H9 (cell line): ENCODE measurements at regions not wholly inside any gene's neighbourhood (a gene's known extent, or its start where the extent isn't known, plus 50 kb on each side); places are given as distances from the start of the nearest gene placed in this dataset.

Experiments
- DNase-seq: peaks from one replicate; pipeline ENCODE4 v3.0.0-alpha.2; 2017
- H2AFZ ChIP-seq: one replicate; pipeline ENCODE4 v1.6.1; 2013; ENCODE audit warnings: mild to moderate bottlenecking, low read length, control low read depth, moderate library complexity
- H2AK5ac ChIP-seq: 2 replicates; pipeline ENCODE4 v1.6.1; 2013; ENCODE audit warnings: low read length, control low read depth, mixed read lengths; ENCODE audit not compliant: insufficient read length
- H2BK120ac ChIP-seq: one replicate; pipeline ENCODE4 v1.6.1; 2013; ENCODE audit warnings: low read depth, mild to moderate bottlenecking, low read length, control low read depth, inconsistent platforms; ENCODE audit not compliant: poor library complexity, severe bottlenecking
- H2BK12ac ChIP-seq: 2 replicates; pipeline ENCODE4 v1.6.1; 2013; ENCODE audit warnings: low read length, control low read depth, mixed read lengths, low read depth; ENCODE audit not compliant: insufficient read length
- H2BK15ac ChIP-seq: 2 replicates; pipeline ENCODE4 v1.6.1; 2013; ENCODE audit warnings: low read depth, low read length, control low read depth
- H2BK20ac ChIP-seq: one replicate; pipeline ENCODE4 v1.6.1; 2013; ENCODE audit warnings: low read depth, mild to moderate bottlenecking, low read length, control low read depth, inconsistent platforms; ENCODE audit not compliant: poor library complexity, severe bottlenecking
- H2BK5ac ChIP-seq: 2 replicates; pipeline ENCODE4 v1.6.1; 2013; ENCODE audit warnings: low read length, control low read depth, mixed read lengths; ENCODE audit not compliant: insufficient read length
- H3K14ac ChIP-seq: 2 replicates; pipeline ENCODE4 v1.6.1; 2013; ENCODE audit warnings: low read length, control low read depth; ENCODE audit not compliant: insufficient read depth
- H3K18ac ChIP-seq: 2 replicates; pipeline ENCODE4 v1.6.1; 2013; ENCODE audit warnings: low read depth, mild to moderate bottlenecking, mixed read lengths, low read length, control low read depth; ENCODE audit not compliant: insufficient read length
- H3K23ac ChIP-seq: 2 replicates; pipeline ENCODE4 v1.6.1; 2013; ENCODE audit warnings: low read length, control low read depth, mixed read lengths, low read depth; ENCODE audit not compliant: insufficient read length
- H3K23me2 ChIP-seq: 2 replicates; pipeline ENCODE4 v1.6.1; 2013; ENCODE audit warnings: low read depth, mild to moderate bottlenecking, mixed read lengths, low read length, control low read depth; ENCODE audit not compliant: insufficient read length, poor library complexity, severe bottlenecking
- H3K27ac ChIP-seq: 2 replicates; pipeline ENCODE4 v1.5.1; 2013; ENCODE audit warnings: low read length, control low read depth, mixed read lengths, low read depth; ENCODE audit not compliant: insufficient read length
- H3K27me3 ChIP-seq: 2 replicates; pipeline ENCODE4 v1.6.1; 2013; ENCODE audit warnings: low read length, control low read depth, inconsistent platforms; ENCODE audit not compliant: insufficient read depth
- H3K4ac ChIP-seq: 2 replicates; pipeline ENCODE4 v1.6.1; 2013; ENCODE audit warnings: low read depth, mild to moderate bottlenecking, control low read depth, inconsistent platforms, low read length, moderate library complexity
- H3K4me1 ChIP-seq: 2 replicates; pipeline ENCODE4 v1.6.1; 2013; ENCODE audit warnings: low read length, control low read depth, inconsistent platforms; ENCODE audit not compliant: insufficient read depth
- H3K4me2 ChIP-seq: 2 replicates; pipeline ENCODE4 v1.6.1; 2013; ENCODE audit warnings: low read length, control low read depth, mixed read lengths; ENCODE audit not compliant: insufficient read length, insufficient read depth
- H3K56ac ChIP-seq: 2 replicates; pipeline ENCODE4 v1.6.1; 2013; ENCODE audit warnings: low read depth, mild to moderate bottlenecking, mixed read lengths, low read length, control low read depth; ENCODE audit not compliant: insufficient read length
- H3K79me1 ChIP-seq: 2 replicates; pipeline ENCODE4 v1.6.1; 2013; ENCODE audit warnings: low read depth, mild to moderate bottlenecking, moderate library complexity, low read length, control low read depth, inconsistent platforms; ENCODE audit not compliant: insufficient read depth, poor library complexity, severe bottlenecking
- H3K79me2 ChIP-seq: 2 replicates; pipeline ENCODE4 v1.6.1; 2013; ENCODE audit warnings: low read length, control low read depth, inconsistent platforms; ENCODE audit not compliant: insufficient read depth
- H3K9ac ChIP-seq: 2 replicates; pipeline ENCODE4 v1.6.1; 2013; ENCODE audit warnings: low read length, control low read depth, mixed read lengths; ENCODE audit not compliant: insufficient read length; ENCODE audit errors: extremely low read depth
- H3K9me3 ChIP-seq: one replicate; pipeline ENCODE4 v1.6.1; 2013; ENCODE audit warnings: low read depth, low read length, inconsistent platforms; ENCODE audit not compliant: control insufficient read depth
- H3T11ph ChIP-seq: one replicate; pipeline ENCODE4 v1.6.1; 2013; ENCODE audit warnings: mild to moderate bottlenecking, low read length, control low read depth, inconsistent platforms
- H4K20me1 ChIP-seq: one replicate; pipeline ENCODE4 v1.6.1; 2013; ENCODE audit not compliant: control insufficient read depth, insufficient read length, insufficient read depth
- H4K5ac ChIP-seq: 2 replicates; pipeline ENCODE4 v1.6.1; 2013; ENCODE audit warnings: low read depth, mild to moderate bottlenecking, mixed read lengths, low read length, control low read depth; ENCODE audit not compliant: insufficient read length
- H4K8ac ChIP-seq: replicated peaks from 2 replicates; pipeline ENCODE4 v1.6.1; 2013; ENCODE audit warnings: low read length, control low read depth, mixed read lengths, low read depth; ENCODE audit not compliant: insufficient read length
- H4K91ac ChIP-seq: 2 replicates; pipeline ENCODE4 v1.6.1; 2013; ENCODE audit warnings: low read depth, mild to moderate bottlenecking, moderate library complexity, mixed read lengths, low read length, control low read depth; ENCODE audit not compliant: insufficient read length
- H3K27ac Mint-ChIP-seq, 3 experiments: 2 replicates in 2 of 3; 3 replicates in 1 of 3; pipeline ENCODE4 v1.8.0; 2020 to 2021; ENCODE audit warnings: mixed read lengths in 3 of 3, mild to moderate bottlenecking in 1 of 3, moderate library complexity in 1 of 3
- H3K27me3 Mint-ChIP-seq: 2 replicates; pipeline ENCODE4 v1.8.0; 2021; ENCODE audit warnings: low read depth, mild to moderate bottlenecking, moderate library complexity, mixed read lengths
- H3K36me3 Mint-ChIP-seq, 3 experiments: 2 replicates in 2 of 3; 3 replicates in 1 of 3; pipeline ENCODE4 v1.8.0; 2020 to 2021; ENCODE audit warnings: low read depth in 3 of 3, mixed read lengths in 3 of 3; ENCODE audit not compliant: insufficient read depth in 1 of 3
- H3K4me1 Mint-ChIP-seq, 2 experiments: 2 replicates each; pipeline ENCODE4 v1.8.0; 2020; ENCODE audit warnings: mixed read lengths in 2 of 2
- H3K4me3 Mint-ChIP-seq, 2 experiments: 2 replicates in 1 of 2; 3 replicates in 1 of 2; pipeline ENCODE4 v1.8.0; 2020 to 2021; ENCODE audit warnings: mild to moderate bottlenecking in 2 of 2, mixed read lengths in 2 of 2, moderate library complexity in 1 of 2
- H3K9me3 Mint-ChIP-seq, 2 experiments: 2 replicates in 1 of 2; 3 replicates in 1 of 2; pipeline ENCODE4 v1.8.0; 2020; ENCODE audit warnings: mild to moderate bottlenecking in 2 of 2, mixed read lengths in 2 of 2, moderate library complexity in 1 of 2
- WGBS: extraction: QIAGEN DNeasy Blood & Tissue Kit; methylation state at CpG from one replicate; pipeline ENCODE4 v1.1.7; 2013; ENCODE audit warnings: missing lambda C conversion rate, low lambda C conversion rate, mixed read lengths; ENCODE audit not compliant: insufficient read length; ENCODE audit errors: extremely low coverage; 5-methylcytosine and 5-hydroxymethylcytosine counted together
- TF ChIP-seq, protein P1 (sequence below): fragments of 200-600 bp; sonication (generic); conservative IDR thresholded peaks from 3 replicates; pipeline ENCODE4 v1.8.0; 2021; ENCODE audit warnings: antibody characterized with exemption, mild to moderate bottlenecking

DNA sequence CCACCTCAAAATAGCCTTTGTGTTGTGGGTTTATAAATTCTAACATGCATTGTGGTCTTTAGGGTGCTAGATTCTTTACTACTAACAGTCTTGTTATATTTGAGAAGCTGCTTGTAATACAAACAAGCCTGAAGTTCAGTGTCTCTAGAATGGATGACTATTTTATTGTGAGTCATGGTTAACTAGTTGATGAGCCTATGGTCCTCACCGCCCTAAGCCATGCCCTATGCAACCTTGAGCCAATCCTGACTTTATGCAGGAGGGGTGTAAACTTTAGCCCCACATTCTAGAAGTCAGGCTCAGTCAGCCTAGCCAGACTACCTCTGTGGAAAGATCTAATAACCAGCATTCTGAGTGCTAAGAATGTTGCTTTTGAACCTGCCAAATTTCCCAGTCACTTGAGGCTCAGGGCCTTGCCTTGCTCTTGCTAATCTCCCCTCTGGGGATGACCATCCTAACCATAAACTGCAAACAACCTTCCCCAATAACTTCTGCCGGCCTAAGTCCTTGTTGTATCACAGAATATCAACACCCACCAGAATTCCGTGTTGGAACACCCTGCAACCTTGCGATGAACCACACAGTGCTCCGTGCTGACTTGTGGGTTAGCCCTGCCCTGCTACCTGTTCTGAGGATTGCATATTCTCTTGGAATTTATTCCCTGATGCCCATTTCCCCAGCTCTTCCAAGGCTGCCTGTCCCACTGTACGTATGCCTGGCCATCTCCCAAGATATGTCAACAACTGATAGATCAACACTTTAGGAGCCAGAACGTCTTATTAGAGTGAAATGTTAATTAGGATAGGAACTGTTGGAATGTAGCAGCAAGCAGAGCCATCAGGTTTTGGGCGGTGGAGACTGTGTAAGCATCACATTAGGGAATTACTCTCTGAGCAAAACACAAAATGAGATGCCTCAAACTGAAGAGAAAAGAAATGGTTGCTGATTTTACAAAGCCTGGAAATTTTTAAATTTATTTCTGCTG lies 71.7 kb upstream of the CEP85L start:
- H3K56ac ChIP-seq: no peak overlapping the region
- H3K23ac ChIP-seq: no peak overlapping the region
- no peak overlapping the region for H2BK12ac ChIP-seq
- no peak overlapping the region for H3K27ac ChIP-seq
- H4K91ac ChIP-seq: no peak overlapping the region
- H3K9ac ChIP-seq: no peak overlapping the region
- Mint-ChIP-seq H3K4me3 (no peak overlapping the region), H3K27ac (no peak overlapping the region), H3K36me3 (no peaks in the 10 kb centered on the region), H3K27me3 (peaks cover 2% of the 10 kb centered on the region; the same call in 1 of the 2 replicates), H3K4me1 (no peaks in the 10 kb centered on the region), H3K9me3 (no peaks in the 10 kb centered on the region)
- H3T11ph ChIP-seq: no peak overlapping the region
- H2AK5ac ChIP-seq: no peak overlapping the region
- no peak overlapping the region for H2AFZ ChIP-seq
- H2BK120ac ChIP-seq: no peak overlapping the region
- no peaks in the 10 kb centered on the region for H4K20me1 ChIP-seq
- H3K79me1 ChIP-seq: no peaks in the 10 kb centered on the region
- no peak overlapping the region for H2BK15ac ChIP-seq
- no peaks in the 10 kb centered on the region for H3K4me1 ChIP-seq
- no peak overlapping the region for H3K18ac ChIP-seq
- H2BK20ac ChIP-seq: no peak overlapping the region
- H3K79me2 ChIP-seq: no peaks in the 10 kb centered on the region
- H4K5ac ChIP-seq: no peak overlapping the region
- no peaks in the 10 kb centered on the region for H3K23me2 ChIP-seq
- no peaks in the 10 kb centered on the region for H3K27me3 ChIP-seq
- H3K4ac ChIP-seq: no peak overlapping the region
- TF ChIP-seq, protein P1, sequence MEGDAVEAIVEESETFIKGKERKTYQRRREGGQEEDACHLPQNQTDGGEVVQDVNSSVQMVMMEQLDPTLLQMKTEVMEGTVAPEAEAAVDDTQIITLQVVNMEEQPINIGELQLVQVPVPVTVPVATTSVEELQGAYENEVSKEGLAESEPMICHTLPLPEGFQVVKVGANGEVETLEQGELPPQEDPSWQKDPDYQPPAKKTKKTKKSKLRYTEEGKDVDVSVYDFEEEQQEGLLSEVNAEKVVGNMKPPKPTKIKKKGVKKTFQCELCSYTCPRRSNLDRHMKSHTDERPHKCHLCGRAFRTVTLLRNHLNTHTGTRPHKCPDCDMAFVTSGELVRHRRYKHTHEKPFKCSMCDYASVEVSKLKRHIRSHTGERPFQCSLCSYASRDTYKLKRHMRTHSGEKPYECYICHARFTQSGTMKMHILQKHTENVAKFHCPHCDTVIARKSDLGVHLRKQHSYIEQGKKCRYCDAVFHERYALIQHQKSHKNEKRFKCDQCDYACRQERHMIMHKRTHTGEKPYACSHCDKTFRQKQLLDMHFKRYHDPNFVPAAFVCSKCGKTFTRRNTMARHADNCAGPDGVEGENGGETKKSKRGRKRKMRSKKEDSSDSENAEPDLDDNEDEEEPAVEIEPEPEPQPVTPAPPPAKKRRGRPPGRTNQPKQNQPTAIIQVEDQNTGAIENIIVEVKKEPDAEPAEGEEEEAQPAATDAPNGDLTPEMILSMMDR: no peak
- no peak overlapping the region for H3K4me2 ChIP-seq
- H2BK5ac ChIP-seq: no peak overlapping the region
- no peak for DNase-seq
- no CpG with 5 or more reads among the region's 8 CpGs for WGBS
- H3K9me3 ChIP-seq: no peaks in the 10 kb centered on the region
- H4K8ac ChIP-seq: no peak overlapping the region
- no peak overlapping the region for H3K14ac ChIP-seq
